ENCODE measurements at regions not wholly inside any gene's neighbourhood (a gene's known extent, or its start where the extent isn't known, plus 50 kb on each side); places are given as distances from the start of the nearest gene placed in this dataset.

DNA sequence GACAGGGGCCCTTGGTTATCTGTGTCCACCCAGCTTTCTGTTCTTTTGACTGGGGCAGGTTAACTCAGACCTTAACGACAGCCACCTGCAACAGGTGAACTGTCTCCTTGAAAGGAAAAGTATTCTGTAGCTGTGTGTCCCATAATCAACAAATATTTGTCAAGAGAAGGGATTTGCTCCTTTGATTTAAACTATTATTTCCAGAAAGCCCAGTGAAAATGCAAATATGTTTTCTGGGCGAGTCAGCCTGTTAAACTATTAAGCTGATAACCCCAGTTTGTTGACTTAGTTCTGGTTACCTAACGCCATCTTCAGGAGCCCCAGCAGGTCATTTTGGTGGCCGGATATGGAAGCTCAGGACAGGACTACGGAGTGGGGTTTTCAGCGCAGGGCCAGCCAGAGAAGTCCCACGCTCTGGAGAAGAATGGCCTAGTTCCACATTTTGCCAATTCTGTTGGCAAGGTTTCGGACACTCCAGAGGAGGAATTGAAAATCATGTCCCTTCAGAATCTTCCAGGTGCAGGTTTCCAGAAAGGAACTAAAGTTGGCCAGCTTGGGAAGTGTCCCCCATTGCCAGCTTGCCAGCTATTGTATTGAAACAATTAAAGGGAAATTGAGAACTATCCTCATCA, 54.5 kb downstream of the ADRA2A start:
- peak; percentile 35 for DNase-seq (ENCODE audit: low spot score)

DNA sequence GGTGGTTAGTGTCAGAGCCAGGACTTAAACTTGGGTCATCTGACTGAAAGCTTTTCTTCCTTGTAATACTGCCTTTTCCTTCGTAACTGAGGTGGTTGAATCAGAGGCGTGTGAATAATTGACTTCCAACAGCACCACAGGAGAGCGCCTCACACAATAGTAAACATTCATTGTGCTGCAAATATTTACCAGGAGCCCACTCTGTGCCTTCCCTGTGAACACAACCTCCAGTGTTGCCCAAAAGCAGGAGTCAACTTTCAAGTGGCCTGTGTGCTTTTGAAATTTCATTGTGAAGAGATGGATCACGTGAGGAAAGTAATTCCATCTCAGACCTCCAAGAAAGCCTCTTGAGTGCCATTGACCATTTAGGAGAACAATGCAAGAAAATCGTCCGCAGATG, 60.2 kb downstream of the ADRA2A start:
- no peak for DNase-seq (ENCODE audit: low spot score)

GRCh38 chr10:111137587-111137986, 60.8 kb downstream of the ADRA2A start:
- DNase-seq (ENCODE audit: low spot score) = no peak

DNA sequence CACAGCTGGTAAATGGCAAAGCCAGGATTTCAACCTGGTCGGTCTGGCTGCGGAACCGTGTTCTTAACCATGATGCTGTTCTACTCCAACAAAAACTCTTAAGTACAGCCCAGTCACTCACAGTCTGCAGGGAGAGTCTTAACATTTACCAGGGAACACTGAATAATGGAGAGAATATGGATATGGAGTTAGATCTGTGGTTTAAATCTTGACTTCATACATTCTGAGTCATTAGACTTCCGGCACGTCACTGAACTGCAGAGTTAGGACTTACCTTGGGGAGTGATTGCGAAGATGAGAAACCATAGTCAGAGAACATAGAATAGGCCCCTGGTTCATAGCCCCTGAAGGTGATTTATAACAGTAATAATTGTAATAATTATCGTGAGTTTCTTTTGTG, 61.7 kb downstream of the ADRA2A start:
- DNase-seq (ENCODE audit: low spot score) = no peak

DNA sequence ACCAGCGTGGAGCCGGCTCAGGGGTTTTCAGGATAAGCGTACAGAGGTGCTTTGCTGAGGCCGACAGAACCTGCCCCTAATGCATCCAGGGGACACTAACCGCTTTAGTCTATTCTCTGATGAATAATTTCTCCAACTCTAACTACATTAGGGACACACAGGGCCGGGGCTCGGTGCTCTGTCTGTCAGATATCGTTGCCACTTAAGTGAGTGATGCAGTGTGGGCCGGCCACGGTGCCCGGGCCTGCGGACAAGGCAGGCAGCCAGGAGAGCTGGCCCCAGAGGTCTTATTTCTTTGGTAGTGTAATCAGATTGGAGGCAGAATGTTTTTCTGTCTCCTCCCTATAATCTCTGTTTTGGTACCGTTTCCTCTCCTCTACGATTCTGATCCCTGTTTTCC, 62.7 kb downstream of the ADRA2A start:
- no peak for DNase-seq (ENCODE audit: low spot score)

DNA sequence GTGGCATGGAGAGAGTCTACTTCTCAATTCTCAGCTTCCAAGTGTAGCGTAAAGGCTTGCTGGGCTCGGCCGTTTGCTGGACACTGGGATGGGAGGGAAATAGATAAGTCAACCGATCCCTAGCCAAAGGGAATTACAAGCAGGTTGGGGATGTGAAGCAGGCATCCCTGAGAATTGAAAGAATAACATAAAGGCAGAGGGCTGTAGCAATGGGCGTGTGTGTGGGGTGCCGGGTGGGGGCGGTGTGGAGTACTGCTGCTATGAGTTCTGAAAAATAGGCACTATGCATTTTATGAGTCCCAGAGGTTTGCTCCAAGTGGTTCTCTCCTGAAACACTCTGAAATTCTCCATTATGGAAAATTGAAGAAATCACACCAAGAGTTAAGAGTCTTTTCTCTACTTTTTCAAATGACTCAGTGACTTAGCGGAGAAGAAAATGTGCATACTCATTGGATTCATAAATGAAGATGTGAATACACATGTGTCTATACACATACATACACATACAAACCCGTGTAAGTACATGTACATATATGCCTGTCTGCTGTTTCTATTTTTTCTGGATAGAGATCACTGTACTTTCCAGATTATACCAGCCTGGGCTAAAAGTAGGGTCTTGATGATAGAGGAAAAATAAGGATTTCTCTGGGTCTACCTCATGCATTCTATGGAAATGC, 65.4 kb downstream of the ADRA2A start:
- DNase-seq (ENCODE audit: low spot score) = no peak

DNA sequence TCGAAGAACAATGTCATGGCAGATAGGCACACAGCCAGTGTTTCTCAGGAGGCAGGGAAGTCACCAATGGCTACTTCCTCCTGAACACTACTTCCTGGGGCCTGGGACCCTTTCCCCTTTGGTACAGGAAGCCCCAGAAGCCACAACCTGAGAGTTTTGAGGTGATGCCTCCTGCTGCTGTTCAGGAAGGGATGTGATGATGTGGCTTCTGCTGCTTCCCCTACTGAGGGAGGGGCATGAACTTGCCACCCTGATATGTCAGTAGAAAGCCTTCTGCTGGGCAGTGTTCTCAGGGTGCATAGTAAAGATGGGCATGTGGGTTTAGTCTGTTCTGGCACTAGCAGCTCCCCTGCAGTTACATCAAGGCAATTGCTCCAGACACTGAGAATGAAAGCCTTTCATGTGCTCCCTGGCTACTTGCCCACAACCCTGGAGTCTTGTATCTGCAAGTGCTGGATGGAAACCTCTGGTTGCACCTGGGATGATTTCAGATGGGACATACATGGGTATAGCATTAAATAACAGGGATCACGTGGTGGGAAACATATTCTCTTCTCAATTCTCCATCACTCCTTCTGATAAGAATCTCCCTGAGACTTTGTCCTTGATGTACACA, 69.3 kb downstream of the ADRA2A start:
- DNase-seq (ENCODE audit: low spot score) = no peak

DNA sequence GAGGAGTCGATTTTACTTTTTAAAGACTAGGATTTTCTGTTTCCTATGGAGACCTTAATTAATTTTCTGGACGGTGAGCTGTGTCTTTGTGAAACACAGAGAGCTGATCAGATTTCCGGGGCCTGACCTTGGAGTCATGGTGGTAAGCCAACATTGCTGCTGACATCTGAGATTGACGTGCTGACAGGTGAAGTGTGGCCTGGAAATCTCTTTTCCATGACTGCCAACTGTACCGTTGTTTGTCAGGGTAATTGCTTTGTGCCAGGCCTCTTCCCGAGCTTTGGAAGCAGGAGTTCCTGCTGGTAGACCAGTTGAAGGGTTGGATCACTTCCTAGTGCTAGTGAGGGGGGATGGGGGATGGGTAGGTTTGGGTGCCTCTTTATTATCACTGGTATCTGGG, 71.2 kb downstream of the ADRA2A start:
- DNase-seq (ENCODE audit: low spot score) = no peak

- no peak for DNase-seq (ENCODE audit: low spot score)
Observed at GRCh38 chr10:111148440-111148839, 71.6 kb downstream of the ADRA2A start.

DNA sequence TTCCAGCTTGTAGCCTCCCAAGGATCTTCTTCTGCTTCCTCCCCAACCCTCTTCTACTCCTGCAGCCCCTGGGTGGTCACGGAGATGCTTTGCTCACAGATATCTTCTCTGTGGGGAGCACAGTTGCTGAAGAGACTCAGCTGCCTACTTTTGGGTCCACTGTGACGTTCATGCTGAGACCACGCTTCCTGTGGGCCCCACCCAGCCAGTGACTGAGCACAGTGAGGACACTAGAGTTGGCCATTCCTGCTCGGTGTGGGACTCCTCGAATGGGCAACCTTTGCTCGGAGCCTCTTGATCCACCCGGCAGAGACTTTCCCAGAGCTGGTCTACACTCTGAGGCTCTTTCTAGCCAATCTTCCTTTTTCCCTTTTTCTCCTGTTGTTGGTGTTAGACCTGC, 73.9 kb downstream of the ADRA2A start:
- DNase-seq (ENCODE audit: low spot score) = no peak

- DNase-seq (ENCODE audit: low spot score) = no peak
Observed at GRCh38 chr10:111151595-111152307, 74.9 kb downstream of the ADRA2A start.

DNA sequence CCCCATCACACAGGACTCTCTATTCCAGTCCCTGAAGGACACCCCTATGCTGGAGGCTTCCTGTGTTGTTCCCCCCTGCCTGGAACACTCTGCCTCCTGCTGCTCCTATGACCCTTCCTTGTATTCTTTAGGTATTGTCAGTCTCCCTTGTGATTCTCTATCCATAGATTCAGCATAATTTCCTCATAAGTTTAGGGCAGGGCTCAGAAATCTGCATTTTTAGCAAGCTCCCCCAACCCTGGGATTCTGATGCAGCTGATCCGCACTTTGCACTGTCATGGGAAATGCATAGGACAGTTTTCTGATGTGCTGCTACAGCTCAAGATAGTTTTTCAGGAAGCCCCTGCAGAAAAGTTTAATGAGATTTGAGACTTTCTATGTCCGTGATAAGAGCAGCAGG, 79.9 kb downstream of the ADRA2A start:
- no peak for DNase-seq (ENCODE audit: low spot score)

DNA sequence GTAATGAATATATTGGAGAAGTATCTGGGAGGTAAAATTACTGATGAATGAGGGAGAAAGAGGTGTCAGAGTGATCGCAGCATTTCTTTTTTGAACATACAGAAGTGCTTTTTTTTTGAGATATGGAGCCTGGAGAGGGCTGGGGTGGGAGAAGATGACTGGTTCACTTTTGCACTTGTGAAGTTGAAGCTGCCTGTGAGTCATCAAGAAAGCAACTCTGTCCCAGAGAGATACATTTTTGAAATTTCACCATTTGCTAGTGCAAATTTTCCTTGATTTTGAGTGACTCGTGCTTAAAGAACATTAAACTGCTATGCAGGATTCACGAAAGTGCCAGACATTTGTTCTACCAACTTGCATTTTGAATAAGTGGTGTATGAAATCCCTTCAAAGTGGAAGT, 81.8 kb downstream of the ADRA2A start:
- DNase-seq (ENCODE audit: low spot score) = no peak

DNA sequence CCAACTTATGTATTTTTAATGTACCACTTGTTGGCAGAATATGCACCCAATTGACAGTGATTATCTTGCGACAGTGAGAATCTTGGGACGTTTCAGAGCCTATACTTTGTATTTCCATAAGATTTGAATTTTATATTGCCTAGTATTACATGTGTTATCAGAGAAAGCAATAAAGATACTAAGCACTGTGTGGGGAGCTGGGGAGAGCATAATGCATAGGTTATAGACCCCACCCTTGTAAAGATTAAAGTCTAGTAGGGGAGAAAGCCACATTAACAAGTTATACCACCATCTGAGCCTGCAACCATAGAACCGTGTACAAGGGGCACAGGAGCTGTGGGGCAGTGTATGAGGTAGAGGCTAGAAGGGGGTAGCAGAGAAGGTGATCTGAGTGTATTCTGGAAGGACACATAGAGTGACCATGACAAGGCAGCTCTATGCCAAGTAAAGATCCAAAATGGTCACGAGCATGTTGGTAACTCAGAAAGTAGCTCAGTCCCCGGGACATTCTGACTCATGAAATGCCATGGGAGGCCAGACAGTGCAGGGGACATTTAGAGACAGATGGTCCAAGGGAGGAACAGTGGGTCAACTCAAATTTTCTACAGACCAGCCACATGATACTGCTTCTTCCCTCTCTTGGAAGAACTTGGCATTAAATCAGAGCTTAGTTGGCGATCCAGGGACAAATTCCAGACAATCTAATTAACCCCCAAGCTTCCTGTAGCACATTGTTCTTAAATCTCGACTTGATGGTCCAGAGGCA, 84.5 kb downstream of the ADRA2A start:
- DNase-seq (ENCODE audit: low spot score) = no peak

- no peak for DNase-seq (ENCODE audit: low spot score)
Observed at GRCh38 chr10:111171183-111171582, 94.4 kb downstream of the ADRA2A start.

- DNase-seq (ENCODE audit: low spot score) = no peak
Observed at GRCh38 chr10:111175787-111176186, 99.0 kb downstream of the ADRA2A start.

DNA sequence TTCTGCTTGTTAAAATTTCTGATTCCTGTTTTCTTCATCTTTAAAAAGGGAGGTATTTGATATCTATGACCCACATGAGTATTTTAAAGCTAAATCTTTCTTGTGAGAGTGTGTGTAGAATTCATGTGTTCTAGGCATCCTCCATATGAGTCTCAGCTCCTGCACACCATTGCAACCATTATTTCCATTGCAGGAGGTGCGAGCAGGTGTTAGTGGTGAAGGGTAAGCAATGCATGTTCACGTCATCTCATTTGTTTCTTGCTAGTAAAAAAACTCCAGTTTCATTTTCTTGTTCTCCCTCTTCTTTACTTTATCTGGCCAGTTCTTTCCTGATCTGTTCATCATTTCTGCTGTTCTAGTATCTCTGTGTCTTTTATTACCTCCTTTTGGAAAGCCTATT, 100.5 kb downstream of the ADRA2A start:
- DNase-seq (ENCODE audit: low spot score) = no peak

GRCh38 chr10:111179514-111179913, 102.7 kb downstream of the ADRA2A start:
- no peak for DNase-seq (ENCODE audit: low spot score)

DNA sequence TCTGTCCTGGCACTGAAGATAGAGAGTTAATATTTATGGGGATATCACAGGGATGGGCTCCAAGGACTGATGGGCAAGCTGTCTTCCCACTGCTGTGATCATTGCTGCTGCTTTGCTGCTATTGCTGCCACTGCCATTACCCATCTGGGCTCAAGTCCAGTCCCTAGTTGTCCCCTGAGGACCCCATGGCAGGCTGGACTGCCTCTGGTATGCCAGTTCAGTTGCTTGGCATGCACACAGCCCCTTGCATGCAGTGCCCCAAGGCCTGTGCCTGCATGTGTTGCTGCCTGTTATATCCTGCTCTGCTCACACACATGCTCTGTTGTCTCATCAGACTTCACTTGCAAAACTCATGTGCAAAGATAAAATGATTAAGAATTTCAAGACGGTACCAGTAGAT, 109.5 kb downstream of the ADRA2A start:
- DNase-seq (ENCODE audit: low spot score) = no peak

- no peak for DNase-seq (ENCODE audit: low spot score)
Observed at GRCh38 chr10:111187096-111187495, 110.3 kb downstream of the ADRA2A start.

- no peak for DNase-seq (ENCODE audit: low spot score)
Observed at GRCh38 chr10:111199587-111199986, 122.8 kb downstream of the ADRA2A start.

All from HT-29 (cell line).